ENCODE measurements at regions not wholly inside any gene's neighbourhood (a gene's known extent, or its start where the extent isn't known, plus 50 kb on each side); places are given as distances from the start of the nearest gene placed in this dataset.

DNA sequence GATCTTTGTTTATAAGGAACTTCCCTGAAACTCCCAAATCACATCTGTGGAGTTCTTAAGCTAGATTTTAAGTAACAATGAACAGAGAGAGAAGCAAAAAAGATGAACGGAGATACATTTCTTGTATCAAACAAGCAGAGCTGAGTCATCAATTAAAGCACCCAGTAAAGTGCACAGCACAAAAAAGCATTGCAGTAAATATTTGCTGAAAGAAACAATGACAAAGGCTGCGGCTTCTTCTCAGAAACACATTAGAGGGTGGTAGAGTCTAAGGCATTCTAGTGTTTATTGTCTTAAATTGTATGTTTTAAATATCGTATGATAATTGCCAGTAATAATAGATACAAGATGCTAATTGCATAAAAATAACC is 941.6 kb upstream of the CHORDC1 start:
- Histone ChIP-seq H3K9me3 (ENCODE audit: insufficient read depth, low read length) (no peaks in the 10 kb centered on the region), H2AFZ (ENCODE audit: low read depth, low read length) (no peak overlapping the region), H3K4me1 (ENCODE audit: low read length) (no peaks in the 10 kb centered on the region), H4K20me1 (ENCODE audit: insufficient read depth, low read length) (no peaks in the 10 kb centered on the region), H3K27ac (ENCODE audit: low read length) (no peak overlapping the region), H3K9ac (ENCODE audit: low read length) (no peak overlapping the region), H3K4me3 (ENCODE audit: low read length) (no peak overlapping the region), H3K79me2 (ENCODE audit: low read length) (no peaks in the 10 kb centered on the region), H3K27me3 (ENCODE audit: low read depth, low read length) (no peaks in the 10 kb centered on the region), H3K36me3 (replicated peaks; ENCODE audit: low read depth, low read length) (no peaks in the 10 kb centered on the region), H3K4me2 (ENCODE audit: low read length) (no peak overlapping the region)
- no peak for TF ChIP-seq EZH2phosphoT487 (IDR thresholded peaks at IDR 0.05; ENCODE audit: low read depth)
- TF ChIP-seq, protein P1, sequence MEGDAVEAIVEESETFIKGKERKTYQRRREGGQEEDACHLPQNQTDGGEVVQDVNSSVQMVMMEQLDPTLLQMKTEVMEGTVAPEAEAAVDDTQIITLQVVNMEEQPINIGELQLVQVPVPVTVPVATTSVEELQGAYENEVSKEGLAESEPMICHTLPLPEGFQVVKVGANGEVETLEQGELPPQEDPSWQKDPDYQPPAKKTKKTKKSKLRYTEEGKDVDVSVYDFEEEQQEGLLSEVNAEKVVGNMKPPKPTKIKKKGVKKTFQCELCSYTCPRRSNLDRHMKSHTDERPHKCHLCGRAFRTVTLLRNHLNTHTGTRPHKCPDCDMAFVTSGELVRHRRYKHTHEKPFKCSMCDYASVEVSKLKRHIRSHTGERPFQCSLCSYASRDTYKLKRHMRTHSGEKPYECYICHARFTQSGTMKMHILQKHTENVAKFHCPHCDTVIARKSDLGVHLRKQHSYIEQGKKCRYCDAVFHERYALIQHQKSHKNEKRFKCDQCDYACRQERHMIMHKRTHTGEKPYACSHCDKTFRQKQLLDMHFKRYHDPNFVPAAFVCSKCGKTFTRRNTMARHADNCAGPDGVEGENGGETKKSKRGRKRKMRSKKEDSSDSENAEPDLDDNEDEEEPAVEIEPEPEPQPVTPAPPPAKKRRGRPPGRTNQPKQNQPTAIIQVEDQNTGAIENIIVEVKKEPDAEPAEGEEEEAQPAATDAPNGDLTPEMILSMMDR (IDR thresholded peaks at IDR 0.05; ENCODE audit: low read depth, low read length): no peak

DNA sequence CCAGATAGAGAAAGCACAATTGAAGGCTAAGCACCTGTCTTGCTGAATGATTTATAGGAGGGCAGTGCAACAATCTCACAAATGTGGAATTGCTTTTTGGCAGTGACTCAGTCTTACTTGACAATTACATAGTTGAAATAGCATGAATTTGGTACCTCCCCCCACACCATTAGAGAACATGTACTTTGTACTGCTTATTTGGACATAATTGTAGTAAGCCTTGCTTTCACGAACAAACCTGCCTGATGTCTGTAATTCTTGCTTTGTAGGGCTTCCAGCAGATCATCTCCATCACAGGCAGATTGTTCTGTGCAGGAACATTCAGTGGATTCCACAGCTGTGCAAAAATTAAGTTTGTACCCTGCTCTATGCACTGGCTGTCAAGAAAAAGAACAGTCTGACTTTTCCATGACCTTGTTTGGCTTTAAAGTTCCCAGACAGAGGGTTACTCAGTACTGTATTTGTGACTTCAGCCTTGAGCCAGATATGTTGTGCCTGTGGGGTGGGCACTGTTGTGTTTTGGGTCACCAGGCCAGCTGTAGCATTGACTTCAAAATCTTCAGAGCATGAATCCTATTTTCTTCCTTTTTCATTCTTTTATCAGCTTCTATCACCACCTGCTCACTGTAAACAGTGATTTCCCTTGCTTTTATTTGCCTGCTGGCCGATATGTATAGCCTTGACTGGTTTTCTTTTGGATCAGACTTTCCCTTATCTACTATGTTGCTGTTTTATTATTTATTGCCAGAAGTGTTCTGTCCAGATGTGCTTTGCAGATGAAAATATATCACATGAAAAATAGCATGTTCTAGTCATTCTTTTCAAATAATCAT is 941.0 kb upstream of the CHORDC1 start:
- H3K27me3 ChIP-seq (ENCODE audit: low read depth, low read length): no peaks in the 10 kb centered on the region
- no peak overlapping the region for H2AFZ ChIP-seq (ENCODE audit: low read depth, low read length)
- no peak overlapping the region for H3K9ac ChIP-seq (ENCODE audit: low read length)
- no peak overlapping the region for H3K4me3 ChIP-seq (ENCODE audit: low read length)
- H3K27ac ChIP-seq (ENCODE audit: low read length): no peak overlapping the region
- no peaks in the 10 kb centered on the region for H3K9me3 ChIP-seq (ENCODE audit: insufficient read depth, low read length)
- H4K20me1 ChIP-seq (ENCODE audit: insufficient read depth, low read length): no peaks in the 10 kb centered on the region
- H3K4me2 ChIP-seq (ENCODE audit: low read length): no peak overlapping the region
- no peaks in the 10 kb centered on the region for H3K79me2 ChIP-seq (ENCODE audit: low read length)
- no peaks in the 10 kb centered on the region for H3K4me1 ChIP-seq (ENCODE audit: low read length)
- H3K36me3 ChIP-seq (replicated peaks; ENCODE audit: low read depth, low read length): no peaks in the 10 kb centered on the region
- TF ChIP-seq, protein P1 (IDR thresholded peaks at IDR 0.05; ENCODE audit: low read depth, low read length): no peak
- no peak for TF ChIP-seq EZH2phosphoT487 (IDR thresholded peaks at IDR 0.05; ENCODE audit: low read depth)

DNA sequence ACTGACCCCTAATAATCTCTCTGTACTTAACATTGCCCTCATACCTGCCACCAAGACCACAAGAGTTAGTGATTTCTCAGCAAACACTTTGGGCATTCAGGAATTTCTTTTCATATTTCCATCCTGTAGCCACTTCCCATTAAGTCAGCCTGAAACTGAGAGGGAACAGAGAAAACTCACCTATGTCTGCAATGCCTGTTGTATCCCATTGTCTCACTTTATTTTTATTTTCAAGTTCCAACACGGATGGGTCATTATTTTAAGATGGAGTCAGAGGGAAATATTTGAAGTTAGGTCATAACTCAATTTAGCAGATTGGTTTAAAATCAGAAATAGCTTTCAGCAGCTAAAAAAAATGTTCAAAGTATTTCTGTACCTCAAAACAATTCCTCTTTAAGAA is 937.8 kb upstream of the CHORDC1 start:
- no peak overlapping the region for H2AFZ ChIP-seq (ENCODE audit: low read depth, low read length)
- H3K4me3 ChIP-seq (ENCODE audit: low read length): no peak overlapping the region

DNA sequence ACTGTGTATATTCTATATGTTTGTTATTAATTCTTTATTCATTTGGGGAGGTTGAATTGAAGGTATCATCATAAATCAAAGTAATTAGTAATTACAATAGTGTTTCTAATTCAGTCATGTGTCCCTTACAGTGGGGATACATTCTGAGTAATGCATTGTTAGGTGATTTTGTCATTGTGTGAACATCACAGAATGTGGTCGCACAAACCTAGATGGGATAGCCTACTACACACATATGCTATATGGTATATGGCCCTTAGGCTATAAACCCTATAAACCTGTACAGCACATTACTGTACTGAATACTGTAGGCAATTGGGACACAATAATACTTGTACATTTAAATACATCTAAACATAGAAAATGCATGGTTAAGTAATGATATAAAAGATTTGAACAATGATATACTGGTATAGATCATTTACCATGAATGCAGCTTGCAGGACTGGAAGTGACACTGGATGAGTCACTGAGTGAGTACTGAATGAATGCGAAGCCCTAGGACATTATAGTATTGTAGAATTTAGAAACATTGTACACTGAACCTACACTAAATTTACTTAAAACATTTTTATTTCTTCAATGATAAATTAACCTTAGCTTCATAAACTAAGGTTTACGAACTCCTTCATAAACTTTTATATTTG is 936.2 kb upstream of the CHORDC1 start:
- H3K9me3 ChIP-seq (ENCODE audit: insufficient read depth, low read length): no peaks in the 10 kb centered on the region
- H3K27ac ChIP-seq (ENCODE audit: low read length): no peak overlapping the region
- no peak overlapping the region for H3K4me2 ChIP-seq (ENCODE audit: low read length)
- no peak for TF ChIP-seq EZH2phosphoT487 (IDR thresholded peaks at IDR 0.05; ENCODE audit: low read depth)
- TF ChIP-seq, protein P1 (IDR thresholded peaks at IDR 0.05; ENCODE audit: low read depth, low read length): no peak
- no peak overlapping the region for H3K4me3 ChIP-seq (ENCODE audit: low read length)
- no peak overlapping the region for H2AFZ ChIP-seq (ENCODE audit: low read depth, low read length)
- no peaks in the 10 kb centered on the region for H3K36me3 ChIP-seq (replicated peaks; ENCODE audit: low read depth, low read length)
- no peak overlapping the region for H3K9ac ChIP-seq (ENCODE audit: low read length)
- H3K27me3 ChIP-seq (ENCODE audit: low read depth, low read length): no peaks in the 10 kb centered on the region
- H3K79me2 ChIP-seq (ENCODE audit: low read length): no peaks in the 10 kb centered on the region
- no peaks in the 10 kb centered on the region for H3K4me1 ChIP-seq (ENCODE audit: low read length)
- H4K20me1 ChIP-seq (ENCODE audit: insufficient read depth, low read length): no peaks in the 10 kb centered on the region

More for the DNA sequence above, 937.8 kb upstream of the CHORDC1 start:
- no peaks in the 10 kb centered on the region for H3K36me3 ChIP-seq (replicated peaks; ENCODE audit: low read depth, low read length)
- H3K9ac ChIP-seq (ENCODE audit: low read length): no peak overlapping the region
- H3K27me3 ChIP-seq (ENCODE audit: low read depth, low read length): no peaks in the 10 kb centered on the region
- no peaks in the 10 kb centered on the region for H4K20me1 ChIP-seq (ENCODE audit: insufficient read depth, low read length)
- H3K9me3 ChIP-seq (ENCODE audit: insufficient read depth, low read length): no peaks in the 10 kb centered on the region
- no peak overlapping the region for H3K27ac ChIP-seq (ENCODE audit: low read length)
- no peak overlapping the region for H3K4me2 ChIP-seq (ENCODE audit: low read length)
- H3K4me1 ChIP-seq (ENCODE audit: low read length): no peaks in the 10 kb centered on the region
- no peak for TF ChIP-seq EZH2phosphoT487 (IDR thresholded peaks at IDR 0.05; ENCODE audit: low read depth)
- TF ChIP-seq, protein P1 (IDR thresholded peaks at IDR 0.05; ENCODE audit: low read depth, low read length): no peak
- no peaks in the 10 kb centered on the region for H3K79me2 ChIP-seq (ENCODE audit: low read length)
